ENCODE measurements at regions not wholly inside any gene's neighbourhood (a gene's known extent, or its start where the extent isn't known, plus 50 kb on each side); places are given as distances from the start of the nearest gene placed in this dataset.
A peak's percentile ranks its signal among the peaks of the same experiment; 100 is the strongest.

- DNase-seq = no peak
Observed at GRCh38 chr13:84931264-84931663, 868.0 kb downstream of the SLITRK6 start.

GRCh38 chr13:84927442-84928169 lies 871.6 kb downstream of the SLITRK6 start:
- no peak for DNase-seq

DNA sequence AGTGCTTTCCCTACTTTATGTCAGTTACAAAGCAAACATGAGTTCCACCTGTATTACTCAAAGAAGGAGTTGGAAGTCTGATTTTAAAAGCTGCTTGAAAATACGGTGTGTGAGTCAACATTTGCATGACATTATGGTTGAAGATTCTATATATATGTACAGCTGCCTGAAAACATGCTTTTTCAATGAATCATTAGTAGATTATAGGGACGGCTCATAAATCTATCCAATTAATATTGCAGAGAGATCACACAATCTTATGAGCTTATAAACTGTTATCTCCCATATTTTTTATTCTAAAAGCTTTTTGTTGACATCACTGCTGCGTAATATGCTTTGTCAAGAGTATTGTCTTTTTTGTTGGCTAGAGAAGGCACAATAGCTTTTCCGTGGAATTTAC lies 873.8 kb downstream of the SLITRK6 start:
- DNase-seq = no peak

DNA sequence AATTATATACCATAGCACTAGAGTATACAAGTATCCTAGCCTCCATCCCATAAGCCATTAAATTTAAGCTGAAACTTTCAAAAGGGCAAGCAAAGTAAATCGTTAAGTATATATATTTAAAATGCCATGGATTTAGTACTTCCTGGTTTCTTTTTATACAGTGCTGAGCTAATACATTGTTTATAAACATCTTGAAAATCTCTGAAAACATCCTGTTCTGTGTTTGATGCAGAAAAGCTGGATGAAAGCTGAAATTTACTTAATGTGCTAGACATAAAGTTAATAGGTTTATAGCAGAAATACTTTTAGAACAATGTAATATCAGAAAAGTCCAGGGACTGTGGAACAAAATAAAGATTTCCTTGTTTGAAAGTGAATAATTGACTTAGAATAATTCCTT lies 875.4 kb downstream of the SLITRK6 start:
- DNase-seq = no peak

DNA sequence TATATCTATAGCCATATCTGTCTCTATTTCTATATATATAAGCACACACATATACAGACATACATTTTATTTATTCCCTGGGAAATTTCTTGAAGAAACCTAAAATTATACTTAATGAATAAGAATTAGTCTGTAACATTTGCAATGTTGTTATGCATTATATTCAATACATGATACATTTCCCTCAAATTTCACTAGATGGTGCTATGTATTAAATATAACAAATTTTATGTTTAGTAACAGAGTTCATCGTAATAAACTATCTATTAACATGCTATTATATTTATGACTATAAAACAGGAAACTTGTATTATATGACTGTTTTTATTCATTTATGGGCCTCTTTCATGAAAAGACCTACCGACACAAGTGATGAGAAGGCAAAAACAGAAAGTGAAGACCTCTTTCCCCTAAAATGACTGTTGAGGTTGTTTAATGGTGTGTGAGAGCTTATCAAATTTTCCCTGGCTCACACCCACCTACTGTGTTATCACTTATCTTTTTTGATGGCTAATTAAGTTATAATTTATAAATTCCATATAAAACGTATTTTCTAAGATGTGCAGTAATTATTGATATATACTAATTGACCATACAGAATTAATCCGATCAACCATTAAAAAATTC lies 881.9 kb downstream of the SLITRK6 start:
- peak; percentile 11 for DNase-seq

DNA sequence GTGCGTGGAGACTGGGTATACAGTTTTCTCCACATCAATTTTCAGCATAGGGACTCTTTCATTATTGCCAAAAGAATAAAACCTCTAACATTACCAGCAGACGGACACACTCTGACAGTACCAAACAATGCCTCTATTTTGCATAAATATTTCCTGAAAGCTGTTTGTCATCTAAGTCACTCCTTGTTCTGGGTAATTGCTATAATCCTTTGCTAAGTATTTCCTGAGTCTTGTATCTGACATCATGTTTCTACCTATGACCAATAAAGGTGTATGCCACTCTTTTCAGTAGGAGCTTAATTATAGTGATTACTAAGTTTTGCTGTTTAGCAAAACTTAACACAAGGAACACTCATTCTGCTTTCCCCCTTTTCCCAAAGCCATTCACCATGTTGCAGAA lies 886.5 kb downstream of the SLITRK6 start:
- DNase-seq = no peak

GRCh38 chr13:84910423-84910822 lies 888.8 kb downstream of the SLITRK6 start:
- no peak for DNase-seq

GRCh38 chr13:84903391-84903790 lies 895.8 kb downstream of the SLITRK6 start:
- DNase-seq = no peak

DNA sequence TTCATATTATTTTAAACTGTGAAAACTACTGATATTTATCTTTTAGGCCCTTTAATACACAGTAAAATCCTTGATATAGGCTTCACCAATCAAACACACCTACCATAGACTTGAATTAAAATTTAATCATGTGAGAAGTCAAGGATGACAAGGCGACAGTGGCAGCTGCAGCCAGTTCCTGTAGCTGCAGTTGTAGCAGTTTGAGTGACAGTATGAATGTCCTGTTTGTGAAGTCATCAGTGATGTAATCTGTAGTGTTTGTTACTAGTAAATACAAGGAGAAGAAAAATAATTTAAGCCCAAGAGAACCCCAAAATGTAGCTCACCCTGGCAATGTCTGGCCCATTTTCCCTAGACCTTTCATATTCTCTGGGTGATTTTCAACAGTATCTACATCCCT lies 897.0 kb downstream of the SLITRK6 start:
- DNase-seq = no peak

DNA sequence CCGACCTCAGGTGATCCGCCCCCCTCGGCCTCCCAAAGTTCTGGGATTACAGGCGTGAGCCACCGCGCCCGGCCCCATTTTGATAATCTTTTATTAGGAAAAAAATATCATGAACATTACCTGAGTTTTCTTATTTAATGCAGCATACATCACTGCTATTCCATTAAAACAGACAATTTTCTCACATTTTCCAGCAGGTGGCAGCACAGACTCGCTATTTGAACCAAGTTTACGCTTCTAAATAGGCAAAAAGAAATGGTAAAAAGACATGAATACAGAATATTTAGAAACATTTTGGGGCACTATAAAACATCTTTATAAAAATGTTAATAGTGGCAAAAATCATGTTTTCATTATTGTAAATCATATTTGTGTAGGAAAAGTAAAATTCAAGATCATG lies 903.1 kb downstream of the SLITRK6 start:
- peak; percentile 20 for DNase-seq

GRCh38 chr13:84894749-84895148 lies 904.5 kb downstream of the SLITRK6 start:
- DNase-seq = no peak

- no peak for DNase-seq
Observed at GRCh38 chr13:84885868-84886267, 913.4 kb downstream of the SLITRK6 start.

GRCh38 chr13:84873951-84874350 lies 925.3 kb downstream of the SLITRK6 start:
- peak; percentile 36 for DNase-seq

DNA sequence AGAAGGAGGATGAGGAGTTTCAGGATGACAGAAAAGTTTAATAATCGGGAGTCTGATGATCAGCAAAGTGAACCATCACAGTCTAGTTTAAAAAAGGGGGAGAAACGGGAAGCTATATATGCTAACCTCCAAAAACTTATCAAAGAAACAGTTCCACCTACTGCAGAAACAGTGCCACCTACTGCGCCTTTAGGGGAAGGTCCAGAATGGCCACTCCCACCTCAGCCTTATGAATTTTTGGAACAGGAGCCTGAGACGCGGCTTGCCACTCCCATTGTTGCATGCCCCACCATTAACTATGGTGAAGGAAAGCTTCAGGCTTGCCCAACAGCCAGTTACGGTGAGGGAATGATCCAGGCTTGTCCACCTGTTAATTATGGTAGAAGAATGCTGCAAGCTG lies 929.0 kb downstream of the SLITRK6 start:
- no peak for DNase-seq

DNA sequence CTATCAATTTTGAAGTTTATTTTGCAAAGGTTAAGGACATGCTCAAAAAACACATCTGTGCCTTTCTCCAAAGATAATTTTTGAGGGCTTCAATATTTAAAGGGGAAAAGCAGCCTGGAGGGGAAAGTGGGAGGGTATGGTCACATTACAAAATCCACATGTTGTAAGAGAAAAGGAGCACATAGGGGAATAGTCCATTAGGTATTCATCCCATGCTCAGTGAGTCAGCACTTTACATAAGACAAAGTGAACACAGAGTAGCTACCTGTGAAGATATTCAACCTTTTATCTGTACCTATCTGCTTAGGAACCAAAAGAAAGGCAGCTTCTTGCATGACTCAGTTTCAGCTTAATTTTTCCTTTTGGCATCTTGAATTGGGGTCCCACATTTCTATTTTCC lies 932.0 kb downstream of the SLITRK6 start:
- DNase-seq = no peak

- peak; percentile 86 for DNase-seq
Observed at GRCh38 chr13:84865783-84866221, 933.4 kb downstream of the SLITRK6 start.

- DNase-seq = no peak
Observed at GRCh38 chr13:84864341-84864740, 934.9 kb downstream of the SLITRK6 start.

GRCh38 chr13:84847107-84847506 lies 952.1 kb downstream of the SLITRK6 start:
- DNase-seq = no peak

GRCh38 chr13:84845907-84846619 lies 953.2 kb downstream of the SLITRK6 start:
- DNase-seq = no peak

DNA sequence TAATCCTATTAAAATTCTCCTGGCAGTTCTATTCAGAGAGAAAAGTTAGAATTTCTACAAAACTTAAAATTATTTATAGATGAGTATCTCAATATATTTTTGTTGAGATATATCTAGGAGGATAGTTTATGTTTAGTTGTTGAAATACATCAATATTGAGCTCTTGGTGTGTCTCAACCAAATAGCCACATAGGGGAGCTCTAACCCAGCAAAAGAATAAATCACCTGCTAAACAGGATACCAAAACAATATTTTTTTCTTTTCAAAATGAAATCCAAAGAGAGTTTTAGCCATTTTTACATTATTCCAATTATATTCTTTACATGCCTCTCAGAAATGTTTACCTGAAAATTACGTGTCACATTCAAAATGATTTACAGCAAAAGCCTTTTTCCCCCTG lies 954.7 kb downstream of the SLITRK6 start:
- no peak for DNase-seq

DNA sequence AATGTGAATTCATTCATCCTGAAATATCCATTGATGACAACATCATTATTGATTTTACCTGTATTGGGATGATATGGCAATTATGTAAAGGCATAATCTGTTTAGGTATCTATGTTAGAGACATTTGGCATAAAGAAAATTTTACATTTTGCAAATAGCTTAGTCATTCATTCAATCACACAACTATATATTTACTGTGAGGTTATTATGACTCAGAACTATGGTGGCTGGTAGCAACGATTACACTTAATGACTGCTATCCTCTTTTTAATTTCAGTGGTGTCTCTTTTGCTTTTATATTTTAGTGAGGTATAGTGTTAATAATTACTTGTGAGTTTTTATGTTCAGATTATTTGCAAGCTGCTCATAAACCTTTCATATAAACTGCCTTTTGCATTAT lies 955.9 kb downstream of the SLITRK6 start:
- no peak for DNase-seq

DNA sequence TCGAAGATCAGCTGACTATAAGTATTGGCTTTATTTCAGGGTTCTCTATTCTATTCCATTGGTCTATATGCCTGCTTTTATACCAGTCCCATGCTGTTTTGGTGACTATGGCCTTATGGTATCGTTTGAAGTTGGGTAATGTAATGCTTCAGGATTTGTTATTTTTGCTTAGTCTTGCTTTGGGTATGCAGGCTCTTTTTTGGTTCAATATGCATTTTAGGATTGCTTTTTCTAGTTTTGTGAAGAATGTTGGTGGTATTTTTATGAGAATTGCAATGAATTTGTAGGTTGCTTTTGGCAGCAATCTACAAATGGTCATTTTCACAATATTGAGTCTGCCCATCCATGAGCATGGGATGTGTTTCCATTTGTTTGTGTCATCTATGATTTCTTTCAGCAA lies 951.9 kb upstream of the SLITRK1 start:
- no peak for DNase-seq

DNA sequence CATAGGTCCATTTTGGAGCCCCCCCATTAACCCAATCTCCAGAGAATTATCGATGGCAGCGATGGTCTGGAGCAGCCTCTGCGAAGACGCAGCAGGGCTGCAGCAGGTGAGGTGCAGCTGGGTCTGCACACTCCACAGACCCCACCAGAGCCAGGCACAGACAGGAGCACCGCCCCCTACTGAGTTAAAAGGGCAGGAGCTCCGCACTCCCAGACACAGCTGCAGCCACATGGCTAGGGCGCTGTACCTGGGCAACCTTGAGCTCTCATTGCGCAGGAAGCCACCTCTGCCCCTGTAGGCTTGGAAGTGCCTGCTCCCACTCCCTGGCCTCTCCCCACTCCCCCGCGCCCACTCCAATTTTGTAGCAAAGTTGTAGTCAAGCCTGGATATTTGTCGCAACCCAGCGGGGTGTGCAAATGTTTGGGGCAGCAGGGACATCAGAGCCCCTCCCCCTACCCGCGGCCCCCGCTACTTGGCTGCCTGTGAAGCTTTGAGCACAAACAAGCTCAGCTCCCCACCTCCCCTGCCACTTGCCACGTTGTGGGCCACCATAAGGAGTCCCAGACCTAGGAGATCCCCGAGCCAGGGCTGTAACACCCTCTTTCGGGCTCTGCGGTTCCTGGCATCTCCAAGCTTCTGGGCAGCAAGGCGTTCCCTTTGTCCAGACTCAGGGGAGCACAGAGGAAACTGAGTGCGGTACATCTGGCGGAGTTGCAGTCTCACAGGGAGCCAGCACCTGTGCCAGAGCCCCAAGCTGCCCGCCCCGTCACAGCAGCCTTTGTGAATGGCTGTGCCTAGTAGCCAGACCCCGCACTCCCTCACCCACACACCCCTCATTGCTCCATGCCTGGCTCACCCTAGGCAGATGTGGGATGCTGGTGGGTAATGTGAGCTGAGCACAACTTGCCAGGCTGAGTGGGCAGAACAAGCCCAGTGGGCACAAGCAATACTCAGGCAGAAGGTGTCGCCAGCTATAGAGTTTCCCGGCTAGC lies 949.7 kb upstream of the SLITRK1 start:
- no peak for DNase-seq
